HG03045 (cell line): ENCODE measurements at regions not wholly inside any gene's neighbourhood (a gene's known extent, or its start where the extent isn't known, plus 50 kb on each side); places are given as distances from the start of the nearest gene placed in this dataset.

Experiments
- ATAC-seq: cut with Tn5 transposase; IDR thresholded peaks from one replicate; pipeline ENCODE4 v1.9.1; 2021; ENCODE audit warnings: mild to moderate bottlenecking, moderate library complexity; ENCODE audit not compliant: unreplicated experiment

- no peak for ATAC-seq
Measured at GRCh38 chr17:70230850-70231640, 61.7 kb downstream of the KCNJ2 start.

GRCh38 chr17:70232466-70232865, 63.1 kb downstream of the KCNJ2 start:
- ATAC-seq, result no peak

GRCh38 chr17:70235252-70235651, 65.9 kb downstream of the KCNJ2 start:
- no peak for ATAC-seq

- ATAC-seq, result no peak
Measured at GRCh38 chr17:70238228-70238627, 68.9 kb downstream of the KCNJ2 start.

GRCh38 chr17:70238646-70239045, 69.3 kb downstream of the KCNJ2 start:
- no peak for ATAC-seq

GRCh38 chr17:70239391-70239826, 70.1 kb downstream of the KCNJ2 start:
- no peak for ATAC-seq

GRCh38 chr17:70241071-70241470, 71.7 kb downstream of the KCNJ2 start:
- ATAC-seq, result no peak

- no peak for ATAC-seq
Measured at GRCh38 chr17:70242781-70243437, 73.6 kb downstream of the KCNJ2 start.

GRCh38 chr17:70251706-70252105, 82.4 kb downstream of the KCNJ2 start:
- ATAC-seq, result no peak

- ATAC-seq, result no peak
Measured at GRCh38 chr17:70254735-70255460, 85.6 kb downstream of the KCNJ2 start.

- no peak for ATAC-seq
Measured at GRCh38 chr17:70256751-70257150, 87.4 kb downstream of the KCNJ2 start.

- ATAC-seq, result no peak
Measured at GRCh38 chr17:70258465-70258864, 89.1 kb downstream of the KCNJ2 start.

GRCh38 chr17:70259400-70259799, 90.1 kb downstream of the KCNJ2 start:
- ATAC-seq, result no peak

- ATAC-seq, result no peak
Measured at GRCh38 chr17:70261170-70261569, 91.8 kb downstream of the KCNJ2 start.

- no peak for ATAC-seq
Measured at GRCh38 chr17:70265471-70265870, 96.1 kb downstream of the KCNJ2 start.

GRCh38 chr17:70266394-70266793, 97.1 kb downstream of the KCNJ2 start:
- no peak for ATAC-seq

- no peak for ATAC-seq
Measured at GRCh38 chr17:70268383-70268782, 99.1 kb downstream of the KCNJ2 start.

GRCh38 chr17:70270554-70270953, 101.2 kb downstream of the KCNJ2 start:
- ATAC-seq, result no peak

- ATAC-seq, result no peak
Measured at GRCh38 chr17:70271200-70271599, 101.9 kb downstream of the KCNJ2 start.

GRCh38 chr17:70271672-70272071, 102.3 kb downstream of the KCNJ2 start:
- ATAC-seq, result no peak

- no peak for ATAC-seq
Measured at GRCh38 chr17:70274255-70274654, 104.9 kb downstream of the KCNJ2 start.

- no peak for ATAC-seq
Measured at GRCh38 chr17:70276906-70277305, 107.6 kb downstream of the KCNJ2 start.
